Liver (tissue), 3 donors: ENCODE measurements at regions not wholly inside any gene's neighbourhood (a gene's known extent, or its start where the extent isn't known, plus 50 kb on each side); places are given as distances from the start of the nearest gene placed in this dataset.

Experiments used
- FOXA1 ChIP-seq: IDR thresholded peaks from 2 replicates; pipeline ENCODE4 v1.6.1; 2016; ENCODE audit warnings: antibody characterized with exemption
- GABPA ChIP-seq, 2 donors: IDR thresholded peaks in 1 of 2; conservative IDR thresholded peaks in 1 of 2; 2 replicates each; pipeline ENCODE4 v1.6.1; 2016; ENCODE audit warnings: antibody characterized with exemption in 2 of 2, mild to moderate bottlenecking in 1 of 2, moderate library complexity in 1 of 2
- HNF4A ChIP-seq, 2 donors: conservative IDR thresholded peaks; 2 replicates each; pipeline ENCODE4 v1.6.1; 2016; ENCODE audit warnings: antibody characterized with exemption in 2 of 2, mild to moderate bottlenecking in 2 of 2
- JUND ChIP-seq, 2 donors: IDR thresholded peaks; 2 replicates each; pipeline ENCODE4 v1.6.1; 2016; ENCODE audit warnings: antibody characterized with exemption in 2 of 2
- RAD21 ChIP-seq, 2 donors: IDR thresholded peaks; 2 replicates each; pipeline ENCODE4 v1.6.1; 2016; ENCODE audit warnings: antibody characterized with exemption in 2 of 2, mild to moderate bottlenecking in 2 of 2
- RXRA ChIP-seq, 2 donors: IDR thresholded peaks; 2 replicates each; pipeline ENCODE4 v1.6.1; 2017 to 2018; ENCODE audit warnings: antibody characterized with exemption in 2 of 2, mild to moderate bottlenecking in 1 of 2
- SP1 ChIP-seq: IDR thresholded peaks from 2 replicates; pipeline ENCODE4 v1.6.1; 2018; ENCODE audit warnings: antibody characterized with exemption, mild to moderate bottlenecking
- TAF1 ChIP-seq: conservative IDR thresholded peaks from 2 replicates; pipeline ENCODE4 v1.6.1; 2016; ENCODE audit warnings: antibody characterized with exemption, mild to moderate bottlenecking
- YY1 ChIP-seq: IDR thresholded peaks from 2 replicates; pipeline ENCODE4 v1.6.1; 2016; ENCODE audit warnings: antibody characterized with exemption, mild to moderate bottlenecking
- TF ChIP-seq, protein P1 (sequence below): fragments of 150-350 bp; IDR thresholded peaks from 2 replicates; pipeline ENCODE4 v1.5.1; 2017; ENCODE audit warnings: improper control_type of control experiment, low read depth, low read length; ENCODE audit not compliant: missing input control
- TF ChIP-seq, protein P2 (sequence below): IDR thresholded peaks from 2 replicates; pipeline ENCODE4 v1.6.1; 2016; ENCODE audit warnings: antibody characterized with exemption, mild to moderate bottlenecking
- donor health status: healthy.
- donor health status: healthy.

DNA sequence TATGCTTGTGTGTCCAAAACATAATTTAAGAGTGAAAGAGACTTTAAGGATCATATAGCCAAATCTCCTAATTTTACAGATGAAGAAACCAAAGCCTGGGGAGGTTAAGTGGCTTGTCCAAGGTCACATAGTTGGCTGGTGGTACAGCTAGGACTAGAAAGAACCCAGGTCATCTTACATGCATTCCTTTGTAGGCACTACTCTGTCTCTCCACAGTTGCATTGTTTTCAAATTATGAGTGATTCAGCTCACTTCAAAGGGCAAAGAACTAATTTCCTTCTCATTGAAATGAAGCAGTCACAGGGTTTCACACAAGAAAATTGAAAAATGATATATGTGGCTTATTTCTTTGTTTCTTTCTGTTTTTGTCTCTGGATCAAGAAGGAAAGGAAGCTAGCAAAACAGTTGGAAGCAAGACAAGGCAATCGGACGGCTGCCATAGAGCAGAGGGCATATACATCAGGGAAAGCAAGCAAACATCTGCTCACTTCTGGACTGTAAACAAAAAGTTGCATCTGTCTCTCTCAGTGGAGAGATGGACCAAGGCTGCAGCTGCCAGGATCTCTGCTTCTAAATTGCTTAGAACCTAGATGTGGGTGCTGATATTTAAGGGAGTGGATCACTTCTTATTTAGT, 107.5 kb upstream of the AMOT start:
- TF ChIP-seq RXRA (IDR thresholded peaks at IDR 0.05) (no peak), YY1 (no peak), RAD21 (IDR thresholded peaks at IDR 0.05) (no peak), TAF1 (no peak), JUND (IDR thresholded peaks at IDR 0.05) (no peak), SP1 (no peak), HNF4A (conservative IDR thresholded peaks at IDR 0.05) (no peak), GABPA (IDR thresholded peaks at IDR 0.05 in 1 of 2, conservative IDR thresholded peaks at IDR 0.05 in 1 of 2) (no peak), FOXA1 (no peak)
- TF ChIP-seq, protein P1, sequence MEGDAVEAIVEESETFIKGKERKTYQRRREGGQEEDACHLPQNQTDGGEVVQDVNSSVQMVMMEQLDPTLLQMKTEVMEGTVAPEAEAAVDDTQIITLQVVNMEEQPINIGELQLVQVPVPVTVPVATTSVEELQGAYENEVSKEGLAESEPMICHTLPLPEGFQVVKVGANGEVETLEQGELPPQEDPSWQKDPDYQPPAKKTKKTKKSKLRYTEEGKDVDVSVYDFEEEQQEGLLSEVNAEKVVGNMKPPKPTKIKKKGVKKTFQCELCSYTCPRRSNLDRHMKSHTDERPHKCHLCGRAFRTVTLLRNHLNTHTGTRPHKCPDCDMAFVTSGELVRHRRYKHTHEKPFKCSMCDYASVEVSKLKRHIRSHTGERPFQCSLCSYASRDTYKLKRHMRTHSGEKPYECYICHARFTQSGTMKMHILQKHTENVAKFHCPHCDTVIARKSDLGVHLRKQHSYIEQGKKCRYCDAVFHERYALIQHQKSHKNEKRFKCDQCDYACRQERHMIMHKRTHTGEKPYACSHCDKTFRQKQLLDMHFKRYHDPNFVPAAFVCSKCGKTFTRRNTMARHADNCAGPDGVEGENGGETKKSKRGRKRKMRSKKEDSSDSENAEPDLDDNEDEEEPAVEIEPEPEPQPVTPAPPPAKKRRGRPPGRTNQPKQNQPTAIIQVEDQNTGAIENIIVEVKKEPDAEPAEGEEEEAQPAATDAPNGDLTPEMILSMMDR = no peak
- TF ChIP-seq, protein P2, sequence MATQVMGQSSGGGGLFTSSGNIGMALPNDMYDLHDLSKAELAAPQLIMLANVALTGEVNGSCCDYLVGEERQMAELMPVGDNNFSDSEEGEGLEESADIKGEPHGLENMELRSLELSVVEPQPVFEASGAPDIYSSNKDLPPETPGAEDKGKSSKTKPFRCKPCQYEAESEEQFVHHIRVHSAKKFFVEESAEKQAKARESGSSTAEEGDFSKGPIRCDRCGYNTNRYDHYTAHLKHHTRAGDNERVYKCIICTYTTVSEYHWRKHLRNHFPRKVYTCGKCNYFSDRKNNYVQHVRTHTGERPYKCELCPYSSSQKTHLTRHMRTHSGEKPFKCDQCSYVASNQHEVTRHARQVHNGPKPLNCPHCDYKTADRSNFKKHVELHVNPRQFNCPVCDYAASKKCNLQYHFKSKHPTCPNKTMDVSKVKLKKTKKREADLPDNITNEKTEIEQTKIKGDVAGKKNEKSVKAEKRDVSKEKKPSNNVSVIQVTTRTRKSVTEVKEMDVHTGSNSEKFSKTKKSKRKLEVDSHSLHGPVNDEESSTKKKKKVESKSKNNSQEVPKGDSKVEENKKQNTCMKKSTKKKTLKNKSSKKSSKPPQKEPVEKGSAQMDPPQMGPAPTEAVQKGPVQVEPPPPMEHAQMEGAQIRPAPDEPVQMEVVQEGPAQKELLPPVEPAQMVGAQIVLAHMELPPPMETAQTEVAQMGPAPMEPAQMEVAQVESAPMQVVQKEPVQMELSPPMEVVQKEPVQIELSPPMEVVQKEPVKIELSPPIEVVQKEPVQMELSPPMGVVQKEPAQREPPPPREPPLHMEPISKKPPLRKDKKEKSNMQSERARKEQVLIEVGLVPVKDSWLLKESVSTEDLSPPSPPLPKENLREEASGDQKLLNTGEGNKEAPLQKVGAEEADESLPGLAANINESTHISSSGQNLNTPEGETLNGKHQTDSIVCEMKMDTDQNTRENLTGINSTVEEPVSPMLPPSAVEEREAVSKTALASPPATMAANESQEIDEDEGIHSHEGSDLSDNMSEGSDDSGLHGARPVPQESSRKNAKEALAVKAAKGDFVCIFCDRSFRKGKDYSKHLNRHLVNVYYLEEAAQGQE = no peak
